Heart right ventricle (tissue), 16 donors: ENCODE measurements at regions not wholly inside any gene's neighbourhood (a gene's known extent, or its start where the extent isn't known, plus 50 kb on each side); places are given as distances from the start of the nearest gene placed in this dataset.

Experiments used
- ATAC-seq, 8 donors: fragments of 200-7000 bp; cut with Tn5 transposase; one replicate each; pipeline ENCODE4 v1.9.1; 2020; ENCODE audit warnings: mild to moderate bottlenecking in 8 of 8, moderate library complexity in 8 of 8, moderate number of reproducible peaks in 1 of 8
- DNase-seq, 2 donors: peaks; one replicate each; pipeline ENCODE4 v3.0.0-alpha.2; 2020
- H3K27ac ChIP-seq, 10 donors: fragments of 200-600 bp; sonication (generic) in 2 of 10; one replicate each; pipeline versions ENCODE4 v1.5.0 to v1.8.0; 2020 to 2022; ENCODE audit warnings: mild to moderate bottlenecking in 3 of 10
- H3K27me3 ChIP-seq, 7 donors: fragments of 200-600 bp; one replicate each; pipeline ENCODE4 v1.8.0; 2021 to 2022; ENCODE audit warnings: mild to moderate bottlenecking in 2 of 7
- H3K36me3 ChIP-seq, 9 donors: fragments of 200-600 bp; sonication (generic) in 1 of 9; one replicate each; pipeline versions ENCODE4 v1.5.0 to v1.8.0; 2020 to 2022; ENCODE audit warnings: mild to moderate bottlenecking in 2 of 9
- H3K4me1 ChIP-seq, 9 donors: fragments of 200-600 bp; sonication (generic) in 1 of 9; one replicate each; pipeline versions ENCODE4 v1.5.0 to v1.8.0; 2020 to 2022; ENCODE audit warnings: mild to moderate bottlenecking in 4 of 9
- H3K4me3 ChIP-seq, 10 donors: fragments of 200-600 bp; sonication (generic) in 2 of 10; one replicate each; pipeline versions ENCODE4 v1.5.0 to v1.8.0; 2020 to 2022; ENCODE audit warnings: mild to moderate bottlenecking in 7 of 10, moderate library complexity in 2 of 10
- H3K9me3 ChIP-seq, 11 donors: fragments of 200-600 bp in 10 of 11; sonication (generic) in 2 of 11; one replicate each; pipeline versions ENCODE4 v1.5.0 to v1.8.0; 2013 to 2022; ENCODE audit warnings: mild to moderate bottlenecking in 2 of 11, control low read depth in 1 of 11, moderate library complexity in 1 of 11
- WGBS, 2 donors: extraction: QIAGEN DNeasy Blood & Tissue Kit; methylation state at CpG; one replicate each; pipeline ENCODE4 v1.1.7; 2013; ENCODE audit warnings: inconsistent platforms in 1 of 2; 5-methylcytosine and 5-hydroxymethylcytosine counted together
- intact Hi-C, 10 donors: fragments of 100-400 bp; cut with DNase I; formaldehyde crosslinking; loops; one replicate each; pipeline versions ENCODE4 v1.11.1 to v1.14.2; 2022
- TF ChIP-seq, protein P1 (sequence below), 9 donors: fragments of 200-600 bp; sonication (generic) in 2 of 9; IDR thresholded peaks; one replicate each; pipeline versions ENCODE4 v1.5.0 to v1.8.0; 2021 to 2022; ENCODE audit warnings: antibody characterized with exemption in 9 of 9, mild to moderate bottlenecking in 5 of 9, moderate library complexity in 1 of 9
- donor health status: Arrhythmogenic right ventricular cardiomyopathy.
- donor health status: ischemic (EF 13 %, LVEDD 7.1; RV severe dilation, severe dysfunction).
- donor health status: healthy with polysubstance abuse.
- donor health status: DM: no; HTN: yes; CAD: no.
- donor health status: DM: no; HTN: no; CAD: no.
- donor health status: ischemic (EF 25% LVEDD 6.9; RV normal size, moderate dysfunction).
- donor health status: ischemic (EF 25% LVEDD 5.7; RV mildly dilated, moderate dysfunction).
- donor health status: healthy.
- donor health status: DM: yes; HTN: yes; CAD: no.
- donor health status: Ischemic cardiomyopathy.
- donor health status: ischemic (EF 35%, LVEDD 5.7; RV mildly dilated, moderate dysfunction).
- donor health status: nonischemic (EF 11% LVEDD 7.7; RV severe dilation, severe dysfunction).
- donor health status: DM: yes; HTN: yes; CAD: no.
- donor health status: PGD.
- donor health status: ischemic (EF 29% LVEDD 5.4; RV normal size, mild dysfunction).
- donor health status: nonischemic (EF 23%, LVEDD 6.1; RV moderate dilation, normal function).

DNA sequence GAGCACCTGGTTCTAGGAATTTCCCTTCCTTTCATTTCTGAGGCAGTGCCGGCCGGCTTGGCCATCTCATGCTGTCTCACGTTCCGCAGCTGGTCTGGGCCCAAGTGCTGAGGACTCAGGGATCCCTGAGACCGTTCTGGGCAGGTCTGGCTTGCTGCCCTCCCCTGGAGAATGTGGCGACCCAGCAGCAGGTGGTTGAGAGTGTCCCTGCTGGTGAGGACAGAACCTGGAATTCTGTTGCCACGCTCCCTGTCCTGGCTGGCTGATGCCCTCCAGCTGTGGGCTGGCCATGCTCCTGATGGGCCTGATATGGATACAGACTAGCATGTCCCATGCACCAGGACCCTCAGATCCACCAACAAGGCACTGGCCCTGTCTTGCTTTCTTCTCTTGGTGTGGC lies 114.0 kb upstream of the C1QTNF9B start:
- DNase-seq, result no peak
- Histone ChIP-seq H3K4me3 (no peak overlapping the region), H3K36me3 (no peaks in the 10 kb centered on the region), H3K4me1 (peaks cover 0 to 2% (median 0%) of the 10 kb centered on the region in 9 donors), H3K9me3 (no peaks in the 10 kb centered on the region), H3K27me3 (no peaks in the 10 kb centered on the region), H3K27ac (no peak overlapping the region)
- ATAC-seq, result no peak
- intact Hi-C loops, result loop anchor here in 1 of 10 donors (10.0 kb wide), 1 partner anchor 86 kb away; no protein-coding TSS in a partner anchor
- 91 to 93% methylated on average over 7 of the region's 7 CpGs for WGBS, 2 donors
- TF ChIP-seq, protein P1, sequence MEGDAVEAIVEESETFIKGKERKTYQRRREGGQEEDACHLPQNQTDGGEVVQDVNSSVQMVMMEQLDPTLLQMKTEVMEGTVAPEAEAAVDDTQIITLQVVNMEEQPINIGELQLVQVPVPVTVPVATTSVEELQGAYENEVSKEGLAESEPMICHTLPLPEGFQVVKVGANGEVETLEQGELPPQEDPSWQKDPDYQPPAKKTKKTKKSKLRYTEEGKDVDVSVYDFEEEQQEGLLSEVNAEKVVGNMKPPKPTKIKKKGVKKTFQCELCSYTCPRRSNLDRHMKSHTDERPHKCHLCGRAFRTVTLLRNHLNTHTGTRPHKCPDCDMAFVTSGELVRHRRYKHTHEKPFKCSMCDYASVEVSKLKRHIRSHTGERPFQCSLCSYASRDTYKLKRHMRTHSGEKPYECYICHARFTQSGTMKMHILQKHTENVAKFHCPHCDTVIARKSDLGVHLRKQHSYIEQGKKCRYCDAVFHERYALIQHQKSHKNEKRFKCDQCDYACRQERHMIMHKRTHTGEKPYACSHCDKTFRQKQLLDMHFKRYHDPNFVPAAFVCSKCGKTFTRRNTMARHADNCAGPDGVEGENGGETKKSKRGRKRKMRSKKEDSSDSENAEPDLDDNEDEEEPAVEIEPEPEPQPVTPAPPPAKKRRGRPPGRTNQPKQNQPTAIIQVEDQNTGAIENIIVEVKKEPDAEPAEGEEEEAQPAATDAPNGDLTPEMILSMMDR (IDR thresholded peaks at IDR 0.05), result no peak

DNA sequence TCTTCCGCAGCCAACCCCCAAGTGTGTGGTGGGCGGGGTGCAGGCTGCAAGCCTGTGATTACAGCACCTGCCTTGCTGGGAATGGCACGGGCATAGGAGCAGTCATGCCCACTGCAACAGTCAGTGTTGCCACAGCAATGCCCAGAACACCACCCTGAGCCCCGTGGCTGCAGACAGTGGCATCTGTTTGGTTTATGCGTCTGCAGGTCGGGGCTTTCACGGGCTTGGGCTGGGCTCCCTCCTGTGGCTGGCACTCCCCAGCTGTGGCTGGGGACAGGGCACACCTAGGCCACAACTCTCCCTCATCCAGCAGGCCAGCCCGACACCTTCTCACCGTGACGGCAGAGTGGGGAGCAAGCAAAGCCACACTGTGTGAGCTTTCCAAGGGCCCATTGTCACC lies 115.3 kb upstream of the C1QTNF9B start:
- no peak for ATAC-seq
- TF ChIP-seq, protein P1 (IDR thresholded peaks at IDR 0.05), result no peak
- intact Hi-C loops, result loop anchor here in 1 of 10 donors (10.0 kb wide), 1 partner anchor 88 kb away; no protein-coding TSS in a partner anchor

DNA sequence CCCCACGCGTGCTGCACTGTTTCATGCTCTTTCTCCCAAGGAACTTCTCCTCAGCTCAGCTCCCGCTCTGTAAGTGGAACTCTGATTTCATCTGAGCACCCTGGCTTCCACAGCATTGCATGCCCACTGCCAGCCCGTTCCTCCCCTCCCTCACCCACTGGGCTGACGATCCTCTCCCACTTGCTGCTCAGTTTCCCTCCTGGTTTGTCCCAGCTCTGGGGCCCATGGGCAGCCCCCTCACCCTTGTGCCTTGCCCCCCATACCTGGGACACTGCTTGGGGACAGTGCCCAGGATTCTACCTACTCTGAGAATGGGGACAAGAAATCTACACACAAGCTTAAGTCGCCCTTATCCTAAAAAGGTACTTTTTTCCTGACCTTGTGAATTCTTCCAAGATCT lies 115.9 kb upstream of the C1QTNF9B start:
- intact Hi-C loops, result loop anchor here in 1 of 10 donors (10.0 kb wide), 1 partner anchor 88 kb away; no protein-coding TSS in a partner anchor
- H3K4me3 ChIP-seq, result no peak overlapping the region
- no peaks in the 10 kb centered on the region for H3K36me3 ChIP-seq
- DNase-seq, result no peak
- WGBS, 2 donors, result 88 to 94% methylated on average over 6 of the region's 6 CpGs
- H3K9me3 ChIP-seq, result no peaks in the 10 kb centered on the region
- TF ChIP-seq, protein P1 (IDR thresholded peaks at IDR 0.05), result no peak
- H3K27me3 ChIP-seq, result no peaks in the 10 kb centered on the region
- H3K27ac ChIP-seq, result no peak overlapping the region
- peaks cover 0 to 13% (median 0%) of the 10 kb centered on the region in 9 donors for H3K4me1 ChIP-seq
- no peak for ATAC-seq

More for the DNA sequence above, 115.3 kb upstream of the C1QTNF9B start:
- 93 to 94% methylated on average over 10 of the region's 10 CpGs for WGBS, 2 donors
- DNase-seq, result no peak
- no peaks in the 10 kb centered on the region for H3K9me3 ChIP-seq
- no peaks in the 10 kb centered on the region for H3K36me3 ChIP-seq
- peaks cover 0 to 13% (median 0%) of the 10 kb centered on the region in 9 donors for H3K4me1 ChIP-seq
- no peak overlapping the region for H3K4me3 ChIP-seq
- H3K27me3 ChIP-seq, result no peaks in the 10 kb centered on the region
- H3K27ac ChIP-seq, result no peak overlapping the region

DNA sequence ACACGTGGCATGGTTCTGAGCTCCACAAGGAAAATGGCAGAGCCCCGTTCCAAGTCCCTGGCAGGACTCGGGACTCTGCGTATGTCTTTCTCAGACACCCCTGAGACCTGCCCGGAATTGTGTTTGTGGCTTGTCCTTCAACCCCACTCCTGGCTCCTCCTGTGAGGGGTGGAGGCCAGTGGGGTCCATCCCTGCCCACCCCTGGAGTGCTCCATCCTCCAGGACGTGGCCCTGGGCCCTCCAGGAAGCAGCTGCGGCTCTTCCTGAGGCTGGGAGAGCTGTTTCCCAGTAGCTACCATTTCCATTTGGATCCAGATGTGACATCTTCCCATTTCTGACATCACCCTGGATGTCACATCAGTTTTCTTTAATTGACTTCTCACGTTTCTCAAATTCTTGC lies 118.7 kb upstream of the C1QTNF9B start:
- intact Hi-C loops, result loop anchor here in 1 of 10 donors (10.0 kb wide), 1 partner anchor 91 kb away; no protein-coding TSS in a partner anchor
- no peak overlapping the region for H3K4me3 ChIP-seq
- no peak overlapping the region for H3K27ac ChIP-seq
- H3K9me3 ChIP-seq, result no peaks in the 10 kb centered on the region
- H3K27me3 ChIP-seq, result no peaks in the 10 kb centered on the region
- no peaks in the 10 kb centered on the region for H3K36me3 ChIP-seq
- peaks cover 0 to 16% (median 2%) of the 10 kb centered on the region in 9 donors for H3K4me1 ChIP-seq
- ATAC-seq (peak in 2 of 8 donors; percentile 6 to 40), DNase-seq (no peak)
- WGBS, 2 donors, result 68 to 77% methylated on average over 8 of the region's 8 CpGs
- TF ChIP-seq, protein P1 (IDR thresholded peaks at IDR 0.05), result no peak
